HL-60 (cell line): ENCODE measurements at regions not wholly inside any gene's neighbourhood (a gene's known extent, or its start where the extent isn't known, plus 50 kb on each side); places are given as distances from the start of the nearest gene placed in this dataset.

Experiments
- DNase-seq, 2 experiments: peaks; one replicate each; pipeline ENCODE4 v3.0.0-alpha.2; 2010 to 2020; ENCODE audit warnings: low read depth in 1 of 2, low spot score in 1 of 2
- H3K27ac ChIP-seq: fragments of 250-450 bp; sonication (Bioruptor Pico); replicated peaks from 2 replicates; pipeline ENCODE4 v1.5.1; 2020; ENCODE audit warnings: mild to moderate bottlenecking, moderate library complexity
- H3K27me3 ChIP-seq: fragments of 250-450 bp; sonication (Bioruptor Pico); 2 replicates; pipeline ENCODE4 v1.5.1; 2021; ENCODE audit warnings: mild to moderate bottlenecking, moderate library complexity; ENCODE audit not compliant: insufficient read depth, poor library complexity, severe bottlenecking
- H3K4me3 ChIP-seq: replicated peaks from 2 replicates; pipeline ENCODE4 v1.5.1; 2011; ENCODE audit warnings: mild to moderate bottlenecking, control low read depth, low read length; ENCODE audit not compliant: insufficient read depth
- GABPA ChIP-seq: IDR thresholded peaks from 2 replicates; pipeline ENCODE4 v1.6.1; 2012; ENCODE audit warnings: low read depth
- POLR2AphosphoS5 ChIP-seq: IDR thresholded peaks from 2 replicates; pipeline ENCODE4 v1.6.1; 2012; ENCODE audit warnings: low read depth
- SPI1 ChIP-seq: IDR thresholded peaks from 2 replicates; pipeline ENCODE4 v1.6.1; 2012; ENCODE audit warnings: low read depth, mild to moderate bottlenecking, borderline replicate concordance
- TF ChIP-seq, protein P1 (sequence below): IDR thresholded peaks from 2 replicates; pipeline ENCODE4 v1.6.1; 2012; ENCODE audit warnings: low read depth; ENCODE audit not compliant: insufficient replicate concordance
- TF ChIP-seq, protein P2 (sequence below): IDR thresholded peaks from one replicate; pipeline ENCODE4 v1.5.1; 2011; ENCODE audit warnings: low read length, control low read depth, inconsistent platforms; ENCODE audit not compliant: insufficient read depth

DNA sequence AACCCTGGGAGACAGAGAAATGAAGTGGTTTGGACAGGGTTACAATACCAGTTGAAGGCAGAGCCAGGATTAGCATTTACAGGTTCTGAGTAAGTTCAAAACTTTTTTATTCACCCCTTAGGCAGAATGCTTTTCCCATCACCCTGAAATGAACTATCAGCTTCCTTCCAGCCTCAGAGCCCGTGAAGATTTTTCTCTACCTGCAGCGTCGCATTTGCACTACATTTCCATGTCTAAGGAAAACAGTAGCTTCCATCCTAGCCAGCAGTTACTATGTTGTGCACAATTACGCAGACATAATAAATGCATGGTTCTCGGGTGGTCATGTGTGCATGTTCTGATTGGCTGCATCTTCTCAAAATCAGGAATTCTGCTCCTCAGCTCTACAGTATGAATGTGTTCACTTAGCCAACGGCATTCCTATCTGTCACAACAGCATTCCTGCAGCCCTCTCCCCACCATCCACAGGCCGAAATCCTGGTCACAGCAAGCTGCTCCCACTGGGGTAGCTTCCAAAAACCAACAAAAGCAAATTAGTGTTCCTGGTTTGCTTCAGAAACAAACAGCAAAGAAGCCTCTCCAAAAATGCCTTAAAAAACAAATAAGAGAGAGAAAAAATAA lies 510.8 kb upstream of the SEMA6D start:
- peaks cover 2% of the 10 kb centered on the region for H3K27me3 ChIP-seq
- no peak overlapping the region for H3K4me3 ChIP-seq
- DNase-seq: no peak
- H3K27ac ChIP-seq: no peak overlapping the region
- TF ChIP-seq SPI1 (no peak), POLR2AphosphoS5 (no peak)

DNA sequence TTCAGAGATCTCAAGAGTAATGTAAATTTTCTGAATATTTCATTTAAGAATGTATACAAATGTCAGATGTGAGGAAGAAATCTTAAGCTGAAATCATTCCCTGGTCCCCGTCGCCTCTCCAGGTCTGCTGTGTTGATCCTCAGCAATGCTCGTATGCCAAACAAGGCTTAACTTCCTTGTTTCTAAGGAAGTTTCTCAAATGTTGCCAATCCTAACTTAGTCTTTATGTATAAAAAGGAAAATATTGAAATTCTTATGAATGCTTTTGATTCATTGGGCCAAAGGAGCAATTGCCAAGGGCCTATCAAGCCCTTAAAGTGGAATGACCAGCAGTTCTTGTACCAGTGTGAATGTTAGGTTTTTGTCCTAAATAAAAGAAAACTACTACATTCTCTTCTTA lies 507.7 kb upstream of the SEMA6D start:
- no peak for DNase-seq
- H3K27ac ChIP-seq: no peak overlapping the region
- no peak overlapping the region for H3K4me3 ChIP-seq
- H3K27me3 ChIP-seq: no peaks in the 10 kb centered on the region
- TF ChIP-seq GABPA: no peak
- no peak for TF ChIP-seq POLR2AphosphoS5
- no peak for TF ChIP-seq SPI1
- TF ChIP-seq, protein P1, sequence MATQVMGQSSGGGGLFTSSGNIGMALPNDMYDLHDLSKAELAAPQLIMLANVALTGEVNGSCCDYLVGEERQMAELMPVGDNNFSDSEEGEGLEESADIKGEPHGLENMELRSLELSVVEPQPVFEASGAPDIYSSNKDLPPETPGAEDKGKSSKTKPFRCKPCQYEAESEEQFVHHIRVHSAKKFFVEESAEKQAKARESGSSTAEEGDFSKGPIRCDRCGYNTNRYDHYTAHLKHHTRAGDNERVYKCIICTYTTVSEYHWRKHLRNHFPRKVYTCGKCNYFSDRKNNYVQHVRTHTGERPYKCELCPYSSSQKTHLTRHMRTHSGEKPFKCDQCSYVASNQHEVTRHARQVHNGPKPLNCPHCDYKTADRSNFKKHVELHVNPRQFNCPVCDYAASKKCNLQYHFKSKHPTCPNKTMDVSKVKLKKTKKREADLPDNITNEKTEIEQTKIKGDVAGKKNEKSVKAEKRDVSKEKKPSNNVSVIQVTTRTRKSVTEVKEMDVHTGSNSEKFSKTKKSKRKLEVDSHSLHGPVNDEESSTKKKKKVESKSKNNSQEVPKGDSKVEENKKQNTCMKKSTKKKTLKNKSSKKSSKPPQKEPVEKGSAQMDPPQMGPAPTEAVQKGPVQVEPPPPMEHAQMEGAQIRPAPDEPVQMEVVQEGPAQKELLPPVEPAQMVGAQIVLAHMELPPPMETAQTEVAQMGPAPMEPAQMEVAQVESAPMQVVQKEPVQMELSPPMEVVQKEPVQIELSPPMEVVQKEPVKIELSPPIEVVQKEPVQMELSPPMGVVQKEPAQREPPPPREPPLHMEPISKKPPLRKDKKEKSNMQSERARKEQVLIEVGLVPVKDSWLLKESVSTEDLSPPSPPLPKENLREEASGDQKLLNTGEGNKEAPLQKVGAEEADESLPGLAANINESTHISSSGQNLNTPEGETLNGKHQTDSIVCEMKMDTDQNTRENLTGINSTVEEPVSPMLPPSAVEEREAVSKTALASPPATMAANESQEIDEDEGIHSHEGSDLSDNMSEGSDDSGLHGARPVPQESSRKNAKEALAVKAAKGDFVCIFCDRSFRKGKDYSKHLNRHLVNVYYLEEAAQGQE: no peak
- TF ChIP-seq, protein P2, sequence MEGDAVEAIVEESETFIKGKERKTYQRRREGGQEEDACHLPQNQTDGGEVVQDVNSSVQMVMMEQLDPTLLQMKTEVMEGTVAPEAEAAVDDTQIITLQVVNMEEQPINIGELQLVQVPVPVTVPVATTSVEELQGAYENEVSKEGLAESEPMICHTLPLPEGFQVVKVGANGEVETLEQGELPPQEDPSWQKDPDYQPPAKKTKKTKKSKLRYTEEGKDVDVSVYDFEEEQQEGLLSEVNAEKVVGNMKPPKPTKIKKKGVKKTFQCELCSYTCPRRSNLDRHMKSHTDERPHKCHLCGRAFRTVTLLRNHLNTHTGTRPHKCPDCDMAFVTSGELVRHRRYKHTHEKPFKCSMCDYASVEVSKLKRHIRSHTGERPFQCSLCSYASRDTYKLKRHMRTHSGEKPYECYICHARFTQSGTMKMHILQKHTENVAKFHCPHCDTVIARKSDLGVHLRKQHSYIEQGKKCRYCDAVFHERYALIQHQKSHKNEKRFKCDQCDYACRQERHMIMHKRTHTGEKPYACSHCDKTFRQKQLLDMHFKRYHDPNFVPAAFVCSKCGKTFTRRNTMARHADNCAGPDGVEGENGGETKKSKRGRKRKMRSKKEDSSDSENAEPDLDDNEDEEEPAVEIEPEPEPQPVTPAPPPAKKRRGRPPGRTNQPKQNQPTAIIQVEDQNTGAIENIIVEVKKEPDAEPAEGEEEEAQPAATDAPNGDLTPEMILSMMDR: no peak

DNA sequence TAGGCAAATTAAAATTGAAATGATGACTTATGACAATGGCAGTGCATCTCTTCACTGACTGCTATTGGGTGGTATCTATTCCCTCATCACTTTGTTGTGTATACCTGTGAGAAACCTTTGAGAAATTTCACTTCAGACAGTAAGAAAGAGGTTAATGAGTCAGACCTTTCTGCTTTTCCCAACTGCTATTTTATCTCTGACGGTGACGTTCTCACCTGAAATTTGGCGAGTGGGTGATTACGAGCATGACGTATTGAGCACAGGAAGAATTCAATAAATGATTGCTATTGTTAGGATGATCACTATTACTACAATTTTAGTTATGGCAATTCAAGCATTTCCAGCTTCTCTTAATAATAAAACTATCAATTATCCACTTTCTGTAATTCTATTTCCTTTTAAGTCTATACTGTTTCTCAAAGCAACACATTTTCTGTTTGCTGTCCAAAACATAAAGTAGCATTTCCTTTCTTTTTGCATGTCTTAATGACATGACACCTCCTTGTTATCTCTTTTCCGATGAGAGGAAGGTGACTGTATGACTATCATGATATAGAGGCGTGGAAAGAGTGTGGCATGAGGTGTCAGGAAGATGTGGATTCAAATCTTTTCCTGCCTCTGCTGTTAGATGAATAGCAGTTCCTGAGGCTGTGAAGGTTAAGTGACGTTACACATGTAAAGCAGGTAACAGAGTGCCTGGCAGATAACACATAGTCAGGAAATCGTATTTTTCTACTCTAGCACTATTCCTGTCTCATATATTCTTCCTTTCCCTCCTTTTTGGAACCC lies 504.9 kb upstream of the SEMA6D start:
- TF ChIP-seq SPI1 (no peak), POLR2AphosphoS5 (no peak), GABPA (no peak)
- TF ChIP-seq, protein P1: no peak
- TF ChIP-seq, protein P2: no peak
- Histone ChIP-seq H3K4me3 (no peak overlapping the region), H3K27me3 (no peaks in the 10 kb centered on the region), H3K27ac (no peak overlapping the region)
- no peak for DNase-seq

DNA sequence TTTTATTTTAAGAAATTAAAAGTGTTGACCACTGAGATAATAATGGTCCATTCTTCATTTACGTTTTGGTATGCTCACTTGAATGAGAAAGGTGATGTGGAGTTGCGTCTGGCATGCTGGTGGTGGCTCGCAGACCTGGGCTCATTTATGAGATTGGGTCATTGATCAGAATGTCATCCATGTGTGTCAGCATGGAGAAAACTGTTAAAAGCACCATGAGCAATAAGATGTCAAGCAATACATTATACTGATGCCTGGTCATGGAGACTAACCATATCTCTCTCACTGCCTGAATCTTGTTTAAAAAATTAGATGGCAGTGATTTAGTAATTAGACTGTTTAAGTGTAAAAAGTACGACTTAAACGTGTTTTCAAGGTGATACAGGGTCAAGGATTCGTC lies 503.4 kb upstream of the SEMA6D start:
- TF ChIP-seq GABPA (no peak), SPI1 (no peak), POLR2AphosphoS5 (no peak)
- TF ChIP-seq, protein P1: no peak
- TF ChIP-seq, protein P2: no peak
- no peak for DNase-seq
- no peaks in the 10 kb centered on the region for H3K27me3 ChIP-seq
- H3K4me3 ChIP-seq: no peak overlapping the region
- no peak overlapping the region for H3K27ac ChIP-seq
